ENCODE measurements at regions not wholly inside any gene's neighbourhood (a gene's known extent, or its start where the extent isn't known, plus 50 kb on each side); places are given as distances from the start of the nearest gene placed in this dataset.

GRCh38 chr10:128693493-128694131 is 567.4 kb upstream of the MKI67 start:
- DNase-seq, result no peak

DNA sequence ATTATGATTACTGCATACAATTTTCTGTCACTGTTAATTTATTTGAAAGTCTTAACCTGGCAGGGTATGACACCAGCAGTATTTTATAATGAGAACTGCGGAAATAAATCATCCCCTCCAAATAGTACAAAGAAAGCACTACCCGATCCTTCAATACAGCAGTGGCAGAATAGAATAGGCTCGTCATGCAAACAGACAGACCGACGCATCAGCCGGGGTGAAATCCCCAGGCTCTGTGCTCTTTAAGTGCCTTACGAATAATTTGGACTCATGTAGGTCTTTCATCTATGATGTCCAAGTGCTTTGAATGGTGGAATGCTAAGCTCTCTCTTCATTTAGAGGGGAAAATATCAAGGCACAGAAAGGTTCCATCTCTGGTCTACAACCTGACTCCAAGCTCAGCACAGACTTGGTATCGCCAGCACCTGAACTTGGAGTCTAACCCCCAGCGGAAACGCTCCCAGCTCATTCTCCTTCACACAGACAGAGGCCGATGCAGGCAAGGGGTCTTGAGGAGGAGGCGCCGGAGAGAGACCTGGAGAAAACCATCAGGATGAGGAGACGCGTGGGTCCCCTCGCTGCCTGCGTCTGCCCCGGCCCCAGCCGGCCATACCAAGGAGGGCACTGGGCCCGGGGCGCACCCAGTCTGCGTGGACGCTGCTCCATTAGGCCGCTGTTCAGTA is 568.1 kb upstream of the MKI67 start:
- DNase-seq, result no peak

DNA sequence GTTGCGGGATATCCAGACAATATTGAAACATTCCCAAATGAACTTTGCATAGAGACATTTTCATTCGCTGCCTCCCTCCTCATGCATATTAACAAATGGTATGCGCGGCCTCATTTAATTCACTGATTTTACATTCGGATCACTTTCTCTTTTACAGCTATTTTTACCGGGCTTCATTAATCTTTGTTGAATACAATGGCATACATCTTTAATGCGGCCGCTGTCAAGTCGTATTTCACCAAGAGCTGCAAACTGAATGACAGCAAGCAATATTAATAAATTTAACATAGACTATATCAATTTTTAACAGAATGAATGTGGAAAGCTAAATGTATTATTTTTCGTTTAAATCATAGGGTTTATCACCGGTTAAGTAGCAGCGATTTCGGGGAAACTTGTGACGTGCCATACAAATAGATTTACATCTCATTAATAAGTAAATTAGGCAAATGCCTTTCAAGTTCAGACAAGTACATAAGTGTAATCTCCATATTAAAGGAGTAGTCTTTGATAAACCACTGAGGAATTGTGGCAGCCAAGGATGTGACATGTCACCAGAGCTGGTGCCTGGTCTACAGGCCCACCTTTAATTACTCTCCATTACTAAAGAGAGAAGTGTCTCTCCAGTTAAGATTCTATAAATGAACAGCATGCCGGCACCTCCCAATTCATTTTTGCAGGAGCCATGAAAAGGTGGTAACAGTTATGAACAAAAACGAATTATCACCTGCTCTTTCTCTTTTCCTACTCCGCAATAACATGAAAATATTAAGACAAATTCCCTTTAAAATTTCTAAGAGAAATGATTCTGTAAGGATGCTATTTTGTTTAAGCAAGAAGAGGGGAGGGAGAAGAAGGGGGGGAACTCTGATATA is 568.9 kb upstream of the MKI67 start:
- no peak for DNase-seq

DNA sequence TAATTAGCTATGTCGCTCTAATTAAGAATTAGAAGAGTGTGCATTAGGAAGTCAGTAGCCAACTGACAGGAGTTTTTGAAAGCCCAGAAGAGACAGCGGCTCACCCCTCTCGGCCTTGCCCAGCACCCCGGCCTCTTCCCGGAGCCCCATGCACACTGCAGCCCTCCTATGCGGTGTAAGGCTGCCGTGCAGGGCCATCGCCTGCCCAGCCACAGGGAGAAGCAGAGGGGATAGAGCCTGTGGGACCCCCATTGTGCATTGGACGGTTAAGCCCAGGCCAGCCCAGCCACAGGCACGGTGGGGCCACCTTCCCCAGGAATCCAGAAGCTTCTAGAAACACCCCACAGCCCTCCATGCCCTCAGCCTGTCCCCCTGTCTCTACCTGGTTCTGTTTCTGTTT is 569.7 kb upstream of the MKI67 start:
- no peak for DNase-seq

DNA sequence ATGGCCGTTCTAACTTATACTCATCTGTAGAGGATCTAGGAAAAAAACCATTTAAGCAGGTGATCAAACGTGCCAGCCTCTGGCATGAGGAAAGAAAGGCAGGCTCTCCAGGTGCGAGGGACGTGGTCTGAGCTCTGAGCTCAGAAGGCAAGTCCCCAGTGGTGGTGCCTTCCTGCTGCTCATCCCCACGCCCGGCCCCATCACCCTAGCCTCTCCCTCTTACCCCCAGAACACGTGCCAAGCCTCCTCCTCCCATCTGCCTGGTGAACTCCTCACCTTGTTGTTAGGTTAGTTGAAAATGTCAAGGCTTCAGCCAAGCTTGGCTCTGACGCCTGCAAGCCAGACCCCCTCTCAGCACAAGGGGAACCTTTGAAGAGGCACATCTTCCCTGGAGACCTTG is 571.2 kb upstream of the MKI67 start:
- no peak for DNase-seq

GRCh38 chr10:128701381-128701780 is 575.2 kb upstream of the MKI67 start:
- DNase-seq, result no peak

- no peak for DNase-seq
These were observed 575.6 kb upstream of the MKI67 start for GRCh38 chr10:128701837-128702236.

- no peak for DNase-seq
These were observed 578.5 kb upstream of the MKI67 start for GRCh38 chr10:128704716-128705115.

DNA sequence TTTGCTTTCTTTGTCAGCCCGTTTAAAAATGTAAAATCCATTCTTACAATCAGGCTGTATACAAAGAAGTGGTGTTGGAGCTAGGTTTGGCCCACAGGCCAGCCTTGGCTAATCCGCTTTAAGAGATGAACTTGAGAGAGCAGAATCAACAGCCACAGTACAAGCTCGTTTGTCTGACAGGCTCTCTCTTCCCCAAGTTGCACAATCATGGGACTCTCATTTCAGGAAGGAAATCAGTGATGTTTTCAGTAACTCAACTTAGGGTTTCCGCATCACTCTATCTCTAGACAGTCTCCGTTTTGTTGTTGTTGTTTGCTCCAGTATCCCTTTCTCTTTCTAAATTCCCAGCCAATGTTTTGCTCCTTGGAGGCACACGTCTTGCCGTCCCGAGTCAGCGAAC is 582.0 kb upstream of the MKI67 start:
- DNase-seq, result no peak

DNA sequence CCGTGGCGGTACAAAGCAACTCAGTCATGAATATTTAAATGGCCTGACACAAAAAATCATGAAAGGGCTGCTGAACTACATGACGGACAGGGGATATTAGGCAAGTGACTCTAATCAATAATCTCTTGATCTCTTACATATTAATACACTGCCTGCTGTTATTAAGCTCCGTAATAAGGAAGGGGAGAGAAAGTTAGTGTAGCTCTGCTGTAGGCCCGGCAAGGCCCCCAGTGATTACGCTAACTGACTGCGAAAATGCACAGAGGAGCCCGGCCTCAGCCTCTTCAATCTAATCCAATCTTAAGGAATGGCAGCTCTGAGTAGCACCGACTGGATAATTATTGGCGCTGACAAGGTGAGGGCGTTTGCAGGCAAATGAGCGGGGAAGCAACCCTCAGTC is 583.5 kb upstream of the MKI67 start:
- DNase-seq, result no peak

DNA sequence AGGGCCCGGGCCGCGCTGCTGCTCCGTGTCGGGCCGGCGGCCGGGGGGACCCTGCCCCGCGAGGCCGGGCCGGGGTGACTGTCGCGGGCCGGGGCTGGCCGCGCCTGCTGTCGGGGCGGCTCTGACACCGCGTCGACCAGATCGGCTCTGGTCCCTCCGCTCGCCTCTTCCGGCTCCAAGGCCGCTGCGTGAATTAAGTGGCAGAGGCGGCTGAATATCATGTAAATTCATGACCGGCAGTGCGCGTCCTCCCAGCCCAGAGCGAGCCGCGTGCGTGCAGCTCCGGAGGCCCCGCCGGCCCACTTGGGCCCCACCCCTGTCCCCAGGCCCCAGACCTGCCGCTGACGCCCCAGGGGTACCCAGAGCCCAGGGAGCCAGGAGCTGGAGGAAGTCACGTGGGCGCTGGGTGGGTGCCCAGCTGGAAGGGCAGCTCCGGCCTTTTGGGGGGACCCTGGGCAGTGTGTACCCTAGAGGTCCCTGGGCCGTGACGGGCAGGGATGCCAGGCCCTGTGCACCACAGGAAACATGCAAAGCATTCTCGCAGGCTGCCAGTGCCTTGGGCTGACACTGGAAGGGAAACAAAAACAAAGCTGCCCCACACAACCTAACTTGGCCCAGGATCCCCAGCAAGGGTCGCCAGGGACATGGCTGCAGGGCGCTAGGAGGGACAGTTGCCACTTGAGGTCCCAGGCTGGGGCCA is 584.0 kb upstream of the MKI67 start:
- no peak for DNase-seq

GRCh38 chr10:128710798-128711183 is 584.6 kb upstream of the MKI67 start:
- no peak for DNase-seq

DNA sequence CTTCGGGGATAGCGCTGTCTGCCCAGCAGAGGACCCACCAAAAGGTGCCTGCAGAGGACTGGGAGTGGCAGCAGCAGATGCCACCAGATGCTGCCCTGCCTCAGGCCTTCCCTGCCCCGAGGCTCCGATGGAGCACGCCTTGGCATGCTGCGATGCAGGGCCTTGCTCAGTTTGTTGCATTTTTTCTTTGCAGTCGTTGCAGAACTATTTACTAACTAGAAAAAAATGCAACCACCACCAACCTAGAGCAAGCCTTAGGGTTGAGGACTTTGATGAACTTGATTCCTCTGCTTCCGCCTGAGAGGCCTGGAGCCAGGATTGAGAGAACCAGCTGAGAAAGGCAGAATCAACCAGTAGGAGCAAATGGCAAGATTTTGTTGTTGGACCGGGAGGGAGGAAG is 585.6 kb upstream of the MKI67 start:
- no peak for DNase-seq

DNA sequence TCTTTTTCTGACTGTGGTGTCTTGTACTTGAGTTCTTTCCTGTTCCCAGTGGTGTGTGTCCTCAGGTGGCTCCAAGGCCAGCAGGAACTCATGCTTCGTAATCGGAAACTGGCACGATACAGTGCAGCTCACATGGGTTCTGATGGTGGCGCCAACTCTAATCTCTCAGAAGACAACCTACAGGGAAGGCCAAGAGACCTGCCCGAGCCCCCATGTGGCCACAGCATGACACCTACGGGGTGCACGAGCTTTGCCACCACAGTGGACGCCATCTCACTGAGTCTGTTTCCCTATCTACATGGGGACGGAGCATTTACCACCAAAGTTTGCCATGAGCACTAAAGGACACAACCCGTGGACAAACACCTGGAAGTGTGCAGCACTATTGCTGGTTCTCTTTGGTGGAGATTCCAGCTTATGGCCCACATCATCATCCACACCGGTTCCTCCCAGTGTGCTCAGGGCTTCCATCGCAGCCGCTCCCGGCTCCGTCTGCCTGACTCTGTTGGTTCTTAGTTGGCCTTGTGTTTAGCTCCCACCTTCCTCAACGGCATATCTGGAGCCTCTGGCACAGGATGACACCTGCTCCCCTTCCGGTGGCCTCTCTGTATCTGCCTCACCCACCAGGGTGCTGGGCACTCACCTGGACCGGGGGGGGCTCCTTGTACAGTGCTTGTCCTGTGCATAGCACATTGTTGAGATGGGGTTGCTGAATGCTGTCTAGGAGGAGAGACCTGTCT is 586.6 kb upstream of the MKI67 start:
- no peak for DNase-seq

- DNase-seq, result no peak
These were observed 587.2 kb upstream of the MKI67 start for GRCh38 chr10:128713471-128713870.

DNA sequence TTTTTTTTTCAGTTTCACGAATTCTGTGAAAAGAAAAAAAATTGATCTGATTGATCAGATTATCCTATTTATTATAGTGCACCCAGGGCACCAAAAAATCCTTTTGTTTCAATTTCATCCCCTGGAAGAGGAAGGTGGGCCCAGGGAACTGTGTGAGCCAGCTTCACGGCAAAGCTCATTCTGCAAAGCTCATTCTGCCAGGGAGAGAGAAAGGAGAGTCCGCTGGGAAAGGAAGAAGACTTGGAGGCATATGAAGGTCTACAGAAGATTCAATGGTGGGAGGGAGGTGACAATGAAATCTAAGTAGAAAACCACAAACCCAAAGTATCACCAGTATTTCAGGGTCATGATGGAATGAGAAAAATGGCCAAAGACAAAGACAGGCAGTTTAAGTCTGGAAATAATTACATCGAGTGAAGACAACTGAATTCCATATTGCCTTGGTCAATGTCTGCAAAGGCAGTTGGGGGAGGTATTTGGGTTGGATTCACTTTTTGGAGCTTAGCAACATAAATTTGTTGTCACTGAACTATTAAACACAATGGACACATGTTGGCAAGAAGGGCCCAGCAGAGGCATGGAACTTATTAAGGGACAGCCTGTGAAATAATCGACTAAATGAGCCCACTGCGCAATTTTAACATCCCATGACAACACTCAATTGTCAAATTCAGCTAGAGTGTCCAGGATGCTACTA is 587.8 kb upstream of the MKI67 start:
- no peak for DNase-seq

GRCh38 chr10:128714644-128715415 is 588.6 kb upstream of the MKI67 start:
- DNase-seq, result no peak

DNA sequence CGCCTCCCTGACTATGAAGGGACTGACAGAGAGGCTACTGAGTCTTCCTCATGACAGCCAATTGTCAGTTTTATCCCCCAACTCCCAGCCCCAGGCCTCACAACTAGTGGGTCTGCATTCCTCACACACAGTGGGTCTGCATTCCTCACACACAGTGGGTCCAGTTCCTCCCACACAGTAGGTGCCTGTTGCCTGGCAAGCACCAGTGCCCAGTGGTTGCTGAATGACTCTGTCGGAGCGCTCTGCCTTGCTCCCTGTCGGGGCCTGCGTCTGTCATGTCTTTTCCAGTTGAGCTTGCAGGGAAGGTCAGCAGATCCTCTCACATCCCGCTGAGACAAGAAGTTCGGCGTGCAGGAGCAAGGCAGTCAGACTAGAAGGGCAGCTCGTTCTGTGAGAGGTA is 590.0 kb upstream of the MKI67 start:
- no peak for DNase-seq

- no peak for DNase-seq
These were observed 595.8 kb upstream of the MKI67 start for GRCh38 chr10:128721963-128722445.

- DNase-seq, result no peak
These were observed 596.7 kb upstream of the MKI67 start for GRCh38 chr10:128722947-128723346.

GRCh38 chr10:128723631-128724205 is 597.5 kb upstream of the MKI67 start:
- no peak for DNase-seq
